ENCODE measurements at regions not wholly inside any gene's neighbourhood (a gene's known extent, or its start where the extent isn't known, plus 50 kb on each side); places are given as distances from the start of the nearest gene placed in this dataset.

DNA sequence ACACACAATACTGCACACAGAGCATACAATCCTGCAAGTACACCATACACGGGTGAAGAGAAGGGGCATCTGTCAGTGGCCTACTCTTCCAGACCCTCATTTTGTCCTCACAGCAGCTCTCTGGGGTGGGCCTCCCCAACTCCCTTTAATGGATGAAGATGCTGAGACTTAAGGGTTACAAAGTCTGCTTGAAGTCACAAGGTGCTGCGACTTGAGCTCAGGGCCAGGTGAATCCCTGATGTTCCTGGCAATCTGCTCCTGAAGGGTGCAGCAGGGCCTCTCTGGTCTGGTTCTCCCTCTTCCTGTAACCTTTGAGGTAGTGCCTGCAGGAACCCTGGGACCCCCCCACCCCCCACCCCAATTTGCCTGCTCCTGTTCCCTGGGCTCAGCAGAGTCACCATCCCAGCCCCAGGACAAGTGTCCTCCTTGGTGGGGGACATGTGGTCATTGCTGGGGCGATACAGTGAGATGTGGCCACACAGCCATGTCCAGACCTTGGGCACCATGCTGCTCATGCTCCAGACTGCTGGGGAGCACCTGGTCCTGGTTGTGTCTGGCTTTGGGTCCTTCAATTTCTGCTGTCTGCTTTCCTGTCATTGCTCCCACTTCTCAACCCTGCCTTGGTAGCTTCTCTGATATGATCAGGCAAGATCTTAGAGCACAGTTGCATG is 107.5 kb downstream of the METRNL start:
- TF ChIP-seq, protein P1, sequence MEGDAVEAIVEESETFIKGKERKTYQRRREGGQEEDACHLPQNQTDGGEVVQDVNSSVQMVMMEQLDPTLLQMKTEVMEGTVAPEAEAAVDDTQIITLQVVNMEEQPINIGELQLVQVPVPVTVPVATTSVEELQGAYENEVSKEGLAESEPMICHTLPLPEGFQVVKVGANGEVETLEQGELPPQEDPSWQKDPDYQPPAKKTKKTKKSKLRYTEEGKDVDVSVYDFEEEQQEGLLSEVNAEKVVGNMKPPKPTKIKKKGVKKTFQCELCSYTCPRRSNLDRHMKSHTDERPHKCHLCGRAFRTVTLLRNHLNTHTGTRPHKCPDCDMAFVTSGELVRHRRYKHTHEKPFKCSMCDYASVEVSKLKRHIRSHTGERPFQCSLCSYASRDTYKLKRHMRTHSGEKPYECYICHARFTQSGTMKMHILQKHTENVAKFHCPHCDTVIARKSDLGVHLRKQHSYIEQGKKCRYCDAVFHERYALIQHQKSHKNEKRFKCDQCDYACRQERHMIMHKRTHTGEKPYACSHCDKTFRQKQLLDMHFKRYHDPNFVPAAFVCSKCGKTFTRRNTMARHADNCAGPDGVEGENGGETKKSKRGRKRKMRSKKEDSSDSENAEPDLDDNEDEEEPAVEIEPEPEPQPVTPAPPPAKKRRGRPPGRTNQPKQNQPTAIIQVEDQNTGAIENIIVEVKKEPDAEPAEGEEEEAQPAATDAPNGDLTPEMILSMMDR (conservative IDR thresholded peaks at IDR 0.05): no peak
- TF ChIP-seq EZH2 (IDR thresholded peaks at IDR 0.05; ENCODE audit: low read depth): no peak

Measured in PC-9 (cell line).